SK-N-MC (cell line): ENCODE measurements at regions not wholly inside any gene's neighbourhood (a gene's known extent, or its start where the extent isn't known, plus 50 kb on each side); places are given as distances from the start of the nearest gene placed in this dataset.
A peak's percentile ranks its signal among the peaks of the same experiment; 100 is the strongest.

Source experiments
- DNase-seq: peaks from one replicate; pipeline ENCODE4 v3.0.0-alpha.2; 2011; ENCODE audit warnings: low read depth, low spot score
- H3K27ac ChIP-seq: fragments of 200-600 bp; sonication (generic); 2 replicates; pipeline ENCODE4 v1.5.1; 2016; ENCODE audit warnings: mixed run types
- H3K36me3 ChIP-seq: fragments of 200-600 bp; sonication (generic); 2 replicates; pipeline ENCODE4 v1.6.1; 2017; ENCODE audit warnings: antibody characterized with exemption, low read length, mixed read lengths; ENCODE audit not compliant: insufficient read depth
- H3K4me3 ChIP-seq: fragments of 200-600 bp; sonication (generic); 2 replicates; pipeline ENCODE4 v1.5.1; 2016
- H3K9ac ChIP-seq: fragments of 200-600 bp; sonication (generic); 2 replicates; pipeline ENCODE4 v1.8.0; 2017; ENCODE audit warnings: mixed run types, mixed read lengths; ENCODE audit not compliant: insufficient read length
- H3K9me3 ChIP-seq: fragments of 200-600 bp; sonication (generic); 2 replicates; pipeline ENCODE4 v1.6.1; 2017; ENCODE audit warnings: low read depth, mild to moderate bottlenecking, antibody characterized with exemption, low read length, moderate library complexity, mixed read lengths
- EZH2 ChIP-seq: fragments of 200-600 bp; sonication (generic); IDR thresholded peaks from one replicate; pipeline ENCODE4 v1.6.1; 2017; ENCODE audit warnings: antibody characterized with exemption
- FOXP2 ChIP-seq: optimal IDR thresholded peaks from 2 replicates; pipeline ENCODE3; 2011; ENCODE audit warnings: mild to moderate bottlenecking, moderate library complexity; ENCODE audit not compliant: insufficient read depth; ENCODE audit errors: extremely low read length, control extremely low read depth
- POLR2AphosphoS5 ChIP-seq: IDR thresholded peaks from 2 replicates; pipeline ENCODE4 v1.6.1; 2012; ENCODE audit warnings: mild to moderate bottlenecking, low read depth, low read length, borderline replicate concordance

DNA sequence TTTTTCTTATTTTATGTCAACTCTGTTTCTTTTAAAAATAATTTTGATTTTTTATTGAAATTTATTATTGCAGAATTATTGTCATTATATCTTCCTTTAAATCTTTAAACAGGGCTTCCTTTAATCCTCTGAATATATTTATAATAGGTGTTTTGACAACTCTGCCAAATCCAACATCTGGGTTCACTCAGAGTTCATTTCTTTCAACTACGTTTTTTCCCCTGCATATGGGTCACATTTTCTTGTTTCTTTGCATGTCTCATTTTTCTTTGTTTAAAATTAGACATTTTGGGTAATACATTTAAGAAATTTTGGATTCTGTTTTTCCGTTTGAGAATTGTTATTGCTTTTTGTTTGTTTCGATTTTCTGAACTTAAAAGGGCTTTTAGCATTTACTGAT, 655.1 kb upstream of the CITED2 start:
- TF ChIP-seq FOXP2: no peak
- no peak for TF ChIP-seq POLR2AphosphoS5
- no peak for TF ChIP-seq EZH2
- no peak for DNase-seq

DNA sequence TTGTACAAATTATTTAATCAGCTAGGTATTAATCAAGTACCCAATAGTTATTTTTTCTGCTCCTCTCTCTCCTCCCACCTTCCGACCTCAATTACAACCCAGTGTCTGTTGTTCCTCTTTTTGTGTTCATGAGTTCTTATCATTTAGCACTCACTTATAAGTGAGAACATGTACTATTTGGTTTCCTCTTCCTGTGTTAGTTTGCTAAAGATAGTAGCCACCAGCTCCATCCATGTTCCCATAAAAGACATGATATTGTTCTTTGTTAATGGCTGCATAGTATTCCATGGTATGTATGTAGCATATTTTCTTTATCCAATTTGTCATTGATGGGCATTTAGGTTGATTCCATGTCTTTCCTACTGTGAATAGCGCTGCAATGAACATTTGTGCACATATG, 652.8 kb upstream of the CITED2 start:
- H3K36me3 ChIP-seq: no peaks in the 10 kb centered on the region
- no peak overlapping the region for H3K9ac ChIP-seq
- TF ChIP-seq POLR2AphosphoS5: no peak
- no peak for TF ChIP-seq FOXP2
- no peak for TF ChIP-seq EZH2
- no peak overlapping the region for H3K27ac ChIP-seq
- peaks cover 5% of the 10 kb centered on the region; the same call in 1 of the 2 replicates for H3K9me3 ChIP-seq
- no peak for DNase-seq
- no peak overlapping the region for H3K4me3 ChIP-seq

More for the DNA sequence above, 655.1 kb upstream of the CITED2 start:
- Histone ChIP-seq H3K27ac (no peak overlapping the region), H3K9me3 (peaks cover 5% of the 10 kb centered on the region; the same call in 1 of the 2 replicates), H3K36me3 (no peaks in the 10 kb centered on the region), H3K9ac (no peak overlapping the region), H3K4me3 (no peak overlapping the region)

DNA sequence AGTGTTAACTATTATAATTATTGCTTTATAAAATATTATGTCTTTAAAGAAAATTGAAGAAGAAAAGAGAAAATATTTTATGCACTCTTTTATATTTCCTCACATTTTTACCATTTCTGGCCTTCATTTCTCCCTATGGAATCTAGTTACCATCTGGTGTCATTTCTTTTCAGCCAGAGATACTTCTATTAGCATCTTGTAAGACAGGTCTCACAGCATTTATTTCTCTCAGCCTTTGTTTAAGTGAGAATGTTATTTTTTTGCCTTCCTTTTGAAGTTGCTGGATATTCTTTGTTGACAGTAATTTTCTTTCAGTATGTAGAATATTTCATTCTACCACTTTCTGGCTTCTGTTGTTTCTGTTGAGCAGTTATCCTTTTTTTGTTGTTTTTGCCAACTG, 652.1 kb upstream of the CITED2 start:
- Histone ChIP-seq H3K36me3 (no peaks in the 10 kb centered on the region), H3K27ac (no peak overlapping the region), H3K9me3 (peaks cover 5% of the 10 kb centered on the region; the same call in 1 of the 2 replicates), H3K4me3 (no peak overlapping the region), H3K9ac (no peak overlapping the region)
- DNase-seq: no peak
- no peak for TF ChIP-seq FOXP2
- TF ChIP-seq POLR2AphosphoS5: no peak
- TF ChIP-seq EZH2: no peak

DNA sequence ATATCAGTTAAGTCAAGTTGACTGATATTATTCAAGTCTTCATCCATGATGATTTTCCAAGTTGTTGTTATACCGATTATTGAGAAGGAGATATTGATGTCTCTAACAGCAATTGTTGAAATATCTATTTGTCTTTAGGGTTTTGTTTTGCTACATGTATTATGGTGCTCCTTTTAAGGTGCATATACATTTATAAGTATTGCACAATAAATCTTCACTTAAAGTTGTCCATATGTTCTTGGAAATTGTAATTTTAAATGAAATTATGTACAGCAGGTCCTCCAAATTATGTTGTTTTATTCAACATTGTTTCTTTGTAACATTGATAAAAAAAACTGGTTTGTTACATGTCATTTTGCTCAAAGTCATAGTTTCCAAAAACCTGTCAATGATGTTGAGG, 650.7 kb upstream of the CITED2 start:
- H3K27ac ChIP-seq: no peak overlapping the region
- no peak overlapping the region for H3K9ac ChIP-seq
- H3K36me3 ChIP-seq: no peaks in the 10 kb centered on the region
- TF ChIP-seq POLR2AphosphoS5: no peak
- TF ChIP-seq FOXP2: no peak
- no peak for TF ChIP-seq EZH2
- DNase-seq: no peak
- no peak overlapping the region for H3K4me3 ChIP-seq
- H3K9me3 ChIP-seq: peaks cover 16% of the 10 kb centered on the region

GRCh38 chr6:140020207-140020791, 645.9 kb upstream of the CITED2 start:
- Histone ChIP-seq H3K36me3 (no peaks in the 10 kb centered on the region), H3K9me3 (peaks cover 11% of the 10 kb centered on the region), H3K9ac (no peak overlapping the region), H3K4me3 (no peak overlapping the region), H3K27ac (no peak overlapping the region)
- no peak for DNase-seq
- TF ChIP-seq POLR2AphosphoS5: no peak
- no peak for TF ChIP-seq FOXP2
- no peak for TF ChIP-seq EZH2

DNA sequence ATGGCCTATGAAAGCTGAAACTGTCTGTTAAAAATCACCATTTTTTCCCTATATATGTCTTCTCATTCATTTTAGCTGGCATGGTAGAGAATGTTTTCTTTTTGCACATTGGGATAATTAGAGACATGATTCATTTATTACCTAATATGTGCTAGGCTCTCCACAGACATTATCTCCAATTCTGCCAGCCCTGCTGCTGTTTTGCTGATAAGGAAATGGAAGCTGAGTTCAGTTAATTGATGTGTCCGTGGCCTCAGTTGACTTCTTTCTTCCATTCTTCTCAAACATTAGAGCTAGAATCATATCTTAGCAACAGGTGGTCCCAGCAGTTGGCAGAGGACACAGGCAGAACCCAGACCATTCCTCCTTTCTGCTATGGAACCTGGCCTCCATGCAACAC, 644.1 kb upstream of the CITED2 start:
- TF ChIP-seq POLR2AphosphoS5 (no peak), FOXP2 (no peak), EZH2 (no peak)
- no peak for DNase-seq
- H3K9ac ChIP-seq: no peak overlapping the region
- no peaks in the 10 kb centered on the region for H3K36me3 ChIP-seq
- H3K4me3 ChIP-seq: no peak overlapping the region
- peaks cover 11% of the 10 kb centered on the region for H3K9me3 ChIP-seq
- H3K27ac ChIP-seq: no peak overlapping the region

DNA sequence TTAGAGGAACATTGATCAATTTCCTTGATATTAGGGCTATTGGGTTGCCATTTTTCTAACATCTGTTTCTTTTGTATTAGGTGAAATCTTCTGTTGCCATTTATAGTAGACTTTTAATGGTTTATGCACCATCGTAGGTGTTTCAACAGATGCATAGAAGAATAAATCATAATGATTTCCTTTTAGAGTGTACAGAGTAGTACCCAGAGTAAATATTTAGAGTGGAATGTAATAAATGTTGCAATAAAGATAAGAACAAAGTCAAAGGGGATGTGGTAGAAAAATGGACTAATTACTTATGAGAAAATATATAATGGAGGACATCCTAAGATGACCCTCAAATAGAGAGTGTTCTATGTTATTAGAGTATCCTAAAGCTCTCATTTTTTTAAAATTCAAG, 643.0 kb upstream of the CITED2 start:
- Histone ChIP-seq H3K9ac (no peak overlapping the region), H3K27ac (no peak overlapping the region), H3K36me3 (no peaks in the 10 kb centered on the region), H3K9me3 (peaks cover 11% of the 10 kb centered on the region), H3K4me3 (no peak overlapping the region)
- TF ChIP-seq FOXP2: no peak
- no peak for TF ChIP-seq POLR2AphosphoS5
- TF ChIP-seq EZH2: no peak
- DNase-seq: no peak

DNA sequence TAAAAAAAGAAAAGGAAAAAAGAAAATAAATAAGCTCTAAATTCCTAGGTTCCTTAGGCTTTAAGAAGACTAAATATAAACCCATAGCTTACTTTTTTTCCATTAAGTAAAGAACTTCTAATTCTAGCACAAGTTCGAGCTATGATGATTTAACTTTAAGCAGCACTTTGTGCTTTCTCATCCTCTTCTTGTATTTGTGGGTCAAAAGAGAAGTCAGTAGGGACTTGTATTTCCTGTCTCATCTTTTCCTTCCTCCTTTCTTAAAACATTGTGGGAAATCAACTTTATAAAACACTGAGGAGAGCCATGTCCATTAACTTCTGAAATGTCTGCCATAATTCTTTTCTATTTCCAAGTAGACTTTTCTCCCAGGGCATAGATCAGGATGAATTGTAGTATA, 637.7 kb upstream of the CITED2 start:
- no peak overlapping the region for H3K9ac ChIP-seq
- H3K27ac ChIP-seq: peak overlapping the region; percentile 47; the same call in 1 of the 2 replicates
- no peaks in the 10 kb centered on the region for H3K36me3 ChIP-seq
- no peak for DNase-seq
- H3K9me3 ChIP-seq: no peaks in the 10 kb centered on the region
- TF ChIP-seq POLR2AphosphoS5 (no peak), EZH2 (no peak)
- H3K4me3 ChIP-seq: no peak overlapping the region

GRCh38 chr6:140011537-140011936, 637.1 kb upstream of the CITED2 start:
- Histone ChIP-seq H3K9me3 (no peaks in the 10 kb centered on the region), H3K27ac (no peak overlapping the region), H3K9ac (no peak overlapping the region), H3K36me3 (no peaks in the 10 kb centered on the region), H3K4me3 (no peak overlapping the region)
- DNase-seq: no peak
- TF ChIP-seq FOXP2 (no peak), POLR2AphosphoS5 (no peak), EZH2 (no peak)
